Type B pancreatic cell (in vitro differentiated cells): ENCODE measurements at regions not wholly inside any gene's neighbourhood (a gene's known extent, or its start where the extent isn't known, plus 50 kb on each side); places are given as distances from the start of the nearest gene placed in this dataset.

Experiments used
- DNase-seq: peaks from one replicate; pipeline ENCODE4 v3.0.0; 2021; ENCODE audit warnings: mixed read lengths; ENCODE audit not compliant: unreplicated experiment; ENCODE audit errors: extremely low spot score
- H3K27ac Mint-ChIP-seq: 2 replicates; pipeline ENCODE4 v1.8.0; 2021; ENCODE audit warnings: mild to moderate bottlenecking, mixed read lengths
- H3K27me3 Mint-ChIP-seq: 2 replicates; pipeline ENCODE4 v1.8.0; 2021; ENCODE audit warnings: mixed read lengths
- H3K36me3 Mint-ChIP-seq: 2 replicates; pipeline ENCODE4 v1.8.0; 2021; ENCODE audit warnings: mixed read lengths
- H3K4me1 Mint-ChIP-seq: one replicate; pipeline ENCODE4 v1.8.0; 2021; ENCODE audit warnings: mixed read lengths; ENCODE audit not compliant: unreplicated experiment
- H3K4me3 Mint-ChIP-seq: 2 replicates; pipeline ENCODE4 v1.8.0; 2021; ENCODE audit warnings: mild to moderate bottlenecking, mixed read lengths
- H3K9me3 Mint-ChIP-seq: 2 replicates; pipeline ENCODE4 v1.8.0; 2021; ENCODE audit warnings: mixed read lengths
- CTCF ChIP-seq: fragments of 200-600 bp; sonication (generic); conservative IDR thresholded peaks from 2 replicates; pipeline ENCODE4 v1.5.0; 2021; ENCODE audit warnings: antibody characterized with exemption, mild to moderate bottlenecking

DNA sequence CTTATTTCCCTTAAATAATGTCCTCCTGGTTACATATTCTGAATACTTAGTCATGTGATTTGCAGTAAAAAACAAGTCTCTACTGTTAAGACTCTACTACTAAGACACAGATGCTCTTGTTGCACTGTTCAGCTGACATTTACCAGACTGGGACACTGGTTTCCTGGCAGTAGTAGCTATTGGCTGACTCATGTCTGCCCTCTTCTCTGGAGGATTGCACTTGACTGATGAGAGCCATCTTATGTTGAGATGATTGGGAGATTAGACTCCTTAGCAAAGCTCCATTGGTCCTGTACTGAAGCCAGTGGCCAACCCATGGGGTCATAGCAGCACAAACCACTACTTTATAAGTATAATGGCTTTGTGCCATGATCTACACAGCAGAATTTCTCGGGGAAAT, 1672.6 kb upstream of the PCDH20 start:
- H3K27ac Mint-ChIP-seq: no peak overlapping the region
- peaks cover 7% of the 10 kb centered on the region for H3K9me3 Mint-ChIP-seq
- H3K4me3 Mint-ChIP-seq: no peak overlapping the region
- TF ChIP-seq CTCF: no peak
- no peaks in the 10 kb centered on the region for H3K36me3 Mint-ChIP-seq
- no peaks in the 10 kb centered on the region for H3K4me1 Mint-ChIP-seq
- DNase-seq: no peak
- H3K27me3 Mint-ChIP-seq: no peaks in the 10 kb centered on the region

DNA sequence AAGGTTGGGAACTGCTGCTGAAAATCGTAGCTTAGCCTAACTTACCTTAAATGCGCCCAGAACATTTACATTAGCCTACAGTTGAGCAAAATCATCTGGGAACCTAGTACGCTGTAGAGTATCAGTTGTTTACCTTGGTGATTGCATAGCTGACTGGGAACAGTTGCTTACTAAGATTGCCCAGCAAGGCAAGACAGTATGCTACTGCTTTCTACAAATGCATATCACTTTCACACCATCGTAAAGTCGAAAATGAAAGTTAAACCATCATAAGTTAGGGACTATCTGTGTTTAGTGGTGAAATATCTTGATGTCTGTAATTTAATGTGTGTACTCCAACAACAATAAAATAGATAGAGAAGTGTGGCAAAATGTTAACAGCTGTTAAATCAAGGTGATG, 1670.6 kb upstream of the PCDH20 start:
- H3K36me3 Mint-ChIP-seq: no peaks in the 10 kb centered on the region
- peaks cover 7% of the 10 kb centered on the region for H3K9me3 Mint-ChIP-seq
- no peak overlapping the region for H3K4me3 Mint-ChIP-seq
- H3K27ac Mint-ChIP-seq: no peak overlapping the region
- TF ChIP-seq CTCF: no peak
- H3K27me3 Mint-ChIP-seq: no peaks in the 10 kb centered on the region
- DNase-seq: no peak
- no peaks in the 10 kb centered on the region for H3K4me1 Mint-ChIP-seq

GRCh38 chr13:63085851-63086250, 1670.2 kb upstream of the PCDH20 start:
- Mint-ChIP-seq H3K27me3 (no peaks in the 10 kb centered on the region), H3K4me3 (no peak overlapping the region), H3K9me3 (peaks cover 7% of the 10 kb centered on the region), H3K4me1 (no peaks in the 10 kb centered on the region), H3K27ac (no peak overlapping the region), H3K36me3 (no peaks in the 10 kb centered on the region)
- DNase-seq: no peak
- TF ChIP-seq CTCF: no peak

DNA sequence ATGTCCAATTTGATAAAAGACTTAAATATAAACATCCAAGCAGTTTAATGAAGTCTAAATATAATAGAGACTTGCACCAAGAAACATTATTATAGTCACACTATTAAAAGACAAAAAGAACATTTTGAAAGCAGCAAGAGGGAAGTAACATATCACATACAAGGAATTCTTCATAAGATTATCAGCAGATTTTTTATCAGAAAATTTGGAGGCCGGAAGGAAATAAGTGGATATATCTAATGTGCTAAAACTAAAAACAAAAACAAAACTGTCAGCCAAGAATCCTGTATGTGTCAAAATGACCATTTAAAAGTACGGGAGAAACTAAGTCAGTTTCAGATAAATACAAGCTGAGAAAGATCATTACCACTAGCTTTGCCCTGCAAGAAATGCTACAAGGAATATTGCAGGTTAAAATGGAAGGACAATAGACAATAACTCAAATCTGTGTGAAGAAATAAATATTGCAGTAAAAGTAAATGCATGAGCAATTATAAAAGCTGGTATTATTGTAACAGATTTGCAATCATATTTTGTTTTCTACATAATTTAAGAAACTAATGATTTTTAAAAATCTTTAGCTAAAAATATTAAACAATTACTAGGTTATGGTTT, 1665.9 kb upstream of the PCDH20 start:
- no peak overlapping the region for H3K4me3 Mint-ChIP-seq
- no peaks in the 10 kb centered on the region for H3K36me3 Mint-ChIP-seq
- H3K27ac Mint-ChIP-seq: no peak overlapping the region
- TF ChIP-seq CTCF: no peak
- no peaks in the 10 kb centered on the region for H3K27me3 Mint-ChIP-seq
- no peaks in the 10 kb centered on the region for H3K4me1 Mint-ChIP-seq
- peaks cover 11% of the 10 kb centered on the region for H3K9me3 Mint-ChIP-seq
- no peak for DNase-seq

- H3K9me3 Mint-ChIP-seq: peaks cover 4% of the 10 kb centered on the region
- H3K27ac Mint-ChIP-seq: no peak overlapping the region
- no peak overlapping the region for H3K4me3 Mint-ChIP-seq
- no peaks in the 10 kb centered on the region for H3K4me1 Mint-ChIP-seq
- H3K36me3 Mint-ChIP-seq: no peaks in the 10 kb centered on the region
- no peaks in the 10 kb centered on the region for H3K27me3 Mint-ChIP-seq
- no peak for DNase-seq
- no peak for TF ChIP-seq CTCF
Measured at GRCh38 chr13:63075126-63075525, 1659.5 kb upstream of the PCDH20 start.

DNA sequence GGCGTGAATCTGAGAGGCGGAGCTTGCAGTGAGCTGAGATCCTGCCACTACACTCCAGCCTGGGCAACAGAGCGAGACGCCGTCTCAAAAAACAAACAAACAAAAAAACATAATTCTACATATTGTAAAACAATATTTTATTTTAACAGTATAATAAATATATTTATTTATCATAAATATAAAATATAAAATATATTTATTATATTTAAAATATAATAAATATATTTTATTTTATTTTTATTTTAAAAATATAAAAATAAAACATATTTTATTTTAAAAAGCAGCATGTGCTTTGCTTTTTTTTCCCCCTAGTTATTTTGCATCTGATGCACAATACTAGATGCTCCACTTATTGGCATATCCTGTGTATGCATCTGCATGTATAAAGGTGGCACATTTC, 1634.6 kb upstream of the PCDH20 start:
- Mint-ChIP-seq H3K27ac (no peak overlapping the region), H3K9me3 (no peaks in the 10 kb centered on the region), H3K4me1 (no peaks in the 10 kb centered on the region), H3K36me3 (no peaks in the 10 kb centered on the region), H3K4me3 (no peak overlapping the region), H3K27me3 (no peaks in the 10 kb centered on the region)
- DNase-seq: no peak
- TF ChIP-seq CTCF: no peak
